ENCODE measurements at regions not wholly inside any gene's neighbourhood (a gene's known extent, or its start where the extent isn't known, plus 50 kb on each side); places are given as distances from the start of the nearest gene placed in this dataset.

DNA sequence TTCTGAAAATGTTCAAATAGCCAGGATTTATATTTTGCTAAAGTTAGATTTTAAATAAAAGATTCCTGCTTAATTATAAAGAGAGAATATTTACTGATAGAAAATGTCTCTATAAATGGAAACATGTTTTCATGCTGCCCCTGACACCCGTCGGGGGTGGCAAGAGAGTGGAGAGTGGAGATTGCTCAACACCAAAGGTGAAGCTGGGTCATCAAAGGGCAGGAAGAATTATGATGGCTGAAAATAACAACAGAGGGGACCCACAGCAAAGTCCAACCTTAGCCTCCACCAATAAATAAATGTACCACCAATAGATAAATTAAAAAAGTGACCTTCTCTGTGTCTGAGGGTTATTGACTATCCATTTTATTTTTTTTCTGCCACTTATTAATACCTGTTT lies 326.8 kb upstream of the GYPC start (continued):
- TF ChIP-seq PAX5 (IDR thresholded peaks at IDR 0.05; ENCODE audit: borderline replicate concordance, low read depth, low read length) (no peak), NFYA (IDR thresholded peaks at IDR 0.05; ENCODE audit: borderline replicate concordance, low read depth, low read length) (no peak), PML (IDR thresholded peaks at IDR 0.05; ENCODE audit: low read length) (no peak), CBFB (IDR thresholded peaks at IDR 0.05; ENCODE audit: low read depth) (no peak), HDAC6 (IDR thresholded peaks at IDR 0.05; ENCODE audit: unreplicated experiment) (no peak), BCLAF1 (IDR thresholded peaks at IDR 0.05) (no peak), KDM1A (IDR thresholded peaks at IDR 0.05; ENCODE audit: borderline replicate concordance) (no peak), MYC (IDR thresholded peaks at IDR 0.05; ENCODE audit: insufficient read depth, insufficient read length, insufficient replicate concordance, low read length, severe bottlenecking) (no peak)

- ChIA-PET CTCF (no interaction called here), RAD21 (ENCODE audit: unreplicated experiment) (no interaction called here), SMC1A (ENCODE audit: uncharacterized antibody, unreplicated experiment) (no interaction called here), POLR2A (no interaction called here)
- FAIRE-seq: no peak
- Histone ChIP-seq H3K36me3 (ENCODE audit: control insufficient read depth in 2 of 2, insufficient read depth in 2 of 2, low read length in 1 of 2) (no peaks in the 10 kb centered on the region), H2AFZ (ENCODE audit: control insufficient read depth, low read depth, low read length) (no peak overlapping the region), H3K4me1 (ENCODE audit: control insufficient read depth, insufficient read depth, low read length) (no peaks in the 10 kb centered on the region), H3K9me3 (replicated peaks; ENCODE audit: control insufficient read depth, insufficient read depth, low read length) (no peaks in the 10 kb centered on the region), H3K27me3 (replicated peaks in 1 of 2; ENCODE audit: control insufficient read depth in 2 of 2, insufficient read depth in 2 of 2, low read length in 1 of 2) (no peaks in the 10 kb centered on the region), H3K9ac (ENCODE audit: control insufficient read depth, insufficient read depth, low read length) (no peak overlapping the region), H3K27ac (ENCODE audit: control insufficient read depth, insufficient read depth) (no peak overlapping the region), H4K20me1 (ENCODE audit: control insufficient read depth, insufficient read depth) (no peaks in the 10 kb centered on the region), H3K4me2 (ENCODE audit: control insufficient read depth, insufficient read depth) (no peak overlapping the region), H3K4me3 (no peak overlapping the region), H3K79me2 (ENCODE audit: control insufficient read depth, insufficient read depth, low read length) (no peaks in the 10 kb centered on the region)
- DNase-seq (ENCODE audit: low read depth, low spot score): no peak
- in situ Hi-C loops (cut with MboI) (no loop called here), intact Hi-C loops (cut with micrococcal nuclease; ENCODE audit: unreplicated experiment) (no loop called here)
- TF ChIP-seq NFIC (IDR thresholded peaks at IDR 0.05; ENCODE audit: low read depth, low read length) (no peak), TAF1 (IDR thresholded peaks at IDR 0.05; ENCODE audit: borderline replicate concordance, low read depth, low read length) (no peak), NFYB (IDR thresholded peaks at IDR 0.05; ENCODE audit: insufficient read depth, low read depth, low read length) (no peak), ZNF217 (IDR thresholded peaks at IDR 0.05) (no peak), ATF7 (IDR thresholded peaks at IDR 0.05; ENCODE audit: low read depth) (no peak), NBN (IDR thresholded peaks at IDR 0.05) (no peak), PML (IDR thresholded peaks at IDR 0.05; ENCODE audit: low read length) (no peak)
- TF ChIP-seq, protein P1, sequence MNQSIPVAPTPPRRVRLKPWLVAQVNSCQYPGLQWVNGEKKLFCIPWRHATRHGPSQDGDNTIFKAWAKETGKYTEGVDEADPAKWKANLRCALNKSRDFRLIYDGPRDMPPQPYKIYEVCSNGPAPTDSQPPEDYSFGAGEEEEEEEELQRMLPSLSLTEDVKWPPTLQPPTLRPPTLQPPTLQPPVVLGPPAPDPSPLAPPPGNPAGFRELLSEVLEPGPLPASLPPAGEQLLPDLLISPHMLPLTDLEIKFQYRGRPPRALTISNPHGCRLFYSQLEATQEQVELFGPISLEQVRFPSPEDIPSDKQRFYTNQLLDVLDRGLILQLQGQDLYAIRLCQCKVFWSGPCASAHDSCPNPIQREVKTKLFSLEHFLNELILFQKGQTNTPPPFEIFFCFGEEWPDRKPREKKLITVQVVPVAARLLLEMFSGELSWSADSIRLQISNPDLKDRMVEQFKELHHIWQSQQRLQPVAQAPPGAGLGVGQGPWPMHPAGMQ (IDR thresholded peaks at IDR 0.05; ENCODE audit: borderline replicate concordance): no peak
- TF ChIP-seq, protein P2, sequence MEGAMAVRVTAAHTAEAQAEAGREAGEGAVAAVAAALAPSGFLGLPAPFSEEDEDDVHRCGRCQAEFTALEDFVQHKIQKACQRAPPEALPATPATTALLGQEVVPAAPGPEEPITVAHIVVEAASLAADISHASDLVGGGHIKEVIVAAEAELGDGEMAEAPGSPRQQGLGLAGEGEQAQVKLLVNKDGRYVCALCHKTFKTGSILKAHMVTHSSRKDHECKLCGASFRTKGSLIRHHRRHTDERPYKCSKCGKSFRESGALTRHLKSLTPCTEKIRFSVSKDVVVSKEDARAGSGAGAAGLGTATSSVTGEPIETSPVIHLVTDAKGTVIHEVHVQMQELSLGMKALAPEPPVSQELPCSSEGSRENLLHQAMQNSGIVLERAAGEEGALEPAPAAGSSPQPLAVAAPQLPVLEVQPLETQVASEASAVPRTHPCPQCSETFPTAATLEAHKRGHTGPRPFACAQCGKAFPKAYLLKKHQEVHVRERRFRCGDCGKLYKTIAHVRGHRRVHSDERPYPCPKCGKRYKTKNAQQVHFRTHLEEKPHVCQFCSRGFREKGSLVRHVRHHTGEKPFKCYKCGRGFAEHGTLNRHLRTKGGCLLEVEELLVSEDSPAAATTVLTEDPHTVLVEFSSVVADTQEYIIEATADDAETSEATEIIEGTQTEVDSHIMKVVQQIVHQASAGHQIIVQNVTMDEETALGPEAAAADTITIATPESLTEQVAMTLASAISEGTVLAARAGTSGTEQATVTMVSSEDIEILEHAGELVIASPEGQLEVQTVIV (IDR thresholded peaks at IDR 0.05; ENCODE audit: borderline replicate concordance, partially characterized antibody): no peak
- 50% methylated on average over 4 of the region's 4 CpGs for WGBS (ENCODE audit: insufficient coverage, insufficient replicate concordance, low lambda C conversion rate, missing lambda C conversion rate)
- BruUV-seq (replicated peaks): no TSS peak
- ATAC-seq: no peak
Measured at GRCh38 chr2:126342457-126342856, 313.5 kb upstream of the GYPC start.

Data from GM12878 (cell line).